Breast epithelium (tissue), 3 donors: ENCODE measurements at regions not wholly inside any gene's neighbourhood (a gene's known extent, or its start where the extent isn't known, plus 50 kb on each side); places are given as distances from the start of the nearest gene placed in this dataset.
"Not testable (repeated sequence)": the region's sequence is repeated elsewhere in the genome, so short reads cannot be mapped to it uniquely, and the experiment has no call there.

Source experiments
- CTCF ChIP-seq, 3 donors: fragments of 450-650 bp; IDR thresholded peaks; one replicate each; pipeline ENCODE4 v1.5.1; 2016 to 2017; ENCODE audit warnings: antibody characterized with exemption in 3 of 3, mild to moderate bottlenecking in 3 of 3, moderate library complexity in 3 of 3
- POLR2A ChIP-seq: fragments of 450-650 bp; IDR thresholded peaks from one replicate; pipeline ENCODE4 v1.6.1; 2016; ENCODE audit warnings: antibody characterized with exemption, mild to moderate bottlenecking, moderate library complexity
- POLR2AphosphoS5 ChIP-seq, 3 donors: sonication (generic); formaldehyde crosslinking; IDR thresholded peaks; one replicate each; pipeline ENCODE4 v1.6.1; 2017; ENCODE audit warnings: antibody characterized with exemption in 3 of 3

DNA sequence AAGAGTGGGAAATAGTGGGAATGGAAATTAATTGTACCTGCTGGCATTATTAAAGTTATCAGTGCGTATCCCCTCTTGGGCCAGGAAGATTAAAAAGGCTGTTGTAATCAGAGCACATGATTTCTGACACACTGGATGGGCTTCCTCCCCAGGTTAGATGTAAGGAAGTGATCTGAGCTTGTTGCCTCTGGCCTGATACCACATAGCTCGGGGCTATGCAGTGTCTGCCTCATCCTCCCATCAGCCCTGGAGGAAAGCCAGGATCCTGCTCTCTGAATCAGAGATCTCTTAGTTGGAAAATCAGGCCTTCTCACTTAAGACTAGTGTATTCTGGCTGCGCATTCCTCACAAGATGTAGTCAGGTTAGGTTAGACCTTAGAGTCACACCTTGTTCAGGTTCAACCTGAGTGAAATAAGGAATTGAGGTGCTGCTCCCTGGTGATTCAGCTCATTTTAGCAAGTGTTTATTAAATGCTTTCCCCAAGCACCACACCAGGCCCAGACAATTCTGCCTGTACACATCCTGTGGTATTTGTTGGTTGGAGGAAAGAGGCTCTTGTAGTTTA is 108.2 kb upstream of the IKBKE start:
- not testable (repeated sequence) for TF ChIP-seq POLR2A; POLR2AphosphoS5 (IDR thresholded peaks at IDR 0.05); CTCF (IDR thresholded peaks at IDR 0.05)
